ENCODE measurements at regions not wholly inside any gene's neighbourhood (a gene's known extent, or its start where the extent isn't known, plus 50 kb on each side); places are given as distances from the start of the nearest gene placed in this dataset.

GRCh38 chr2:37809931-37810570 lies 115.0 kb upstream of the RMDN2 start:
- DNase-seq = no peak

- DNase-seq = no peak
Observed at GRCh38 chr2:37812414-37812813, 112.7 kb upstream of the RMDN2 start.

- no peak for DNase-seq
Observed at GRCh38 chr2:37812941-37813730, 112.0 kb upstream of the RMDN2 start.

- no peak for DNase-seq
Observed at GRCh38 chr2:37816036-37816435, 109.1 kb upstream of the RMDN2 start.

- no peak for DNase-seq
Observed at GRCh38 chr2:37816686-37817085, 108.4 kb upstream of the RMDN2 start.

- no peak for DNase-seq
Observed at GRCh38 chr2:37819186-37819585, 105.9 kb upstream of the RMDN2 start.

GRCh38 chr2:37820471-37820986 lies 104.6 kb upstream of the RMDN2 start:
- DNase-seq = no peak

- DNase-seq = no peak
Observed at GRCh38 chr2:37825586-37825985, 99.5 kb upstream of the RMDN2 start.

- no peak for DNase-seq
Observed at GRCh38 chr2:37826611-37827010, 98.5 kb upstream of the RMDN2 start.

GRCh38 chr2:37827455-37827854 lies 97.6 kb upstream of the RMDN2 start:
- no peak for DNase-seq

- no peak for DNase-seq
Observed at GRCh38 chr2:37827911-37828511, 97.1 kb upstream of the RMDN2 start.

- DNase-seq = no peak
Observed at GRCh38 chr2:37829202-37829601, 95.9 kb upstream of the RMDN2 start.

- DNase-seq = no peak
Observed at GRCh38 chr2:37829616-37830395, 95.3 kb upstream of the RMDN2 start.

GRCh38 chr2:37830636-37831035 lies 94.5 kb upstream of the RMDN2 start:
- DNase-seq = no peak

- no peak for DNase-seq
Observed at GRCh38 chr2:37831081-37831780, 93.9 kb upstream of the RMDN2 start.

- DNase-seq = peak; percentile 16
Observed at GRCh38 chr2:37832590-37833197, 92.4 kb upstream of the RMDN2 start.

GRCh38 chr2:37833423-37833822 lies 91.7 kb upstream of the RMDN2 start:
- no peak for DNase-seq

GRCh38 chr2:37836270-37836669 lies 88.8 kb upstream of the RMDN2 start:
- DNase-seq = no peak

- DNase-seq = no peak
Observed at GRCh38 chr2:37836711-37837110, 88.4 kb upstream of the RMDN2 start.

- DNase-seq = no peak
Observed at GRCh38 chr2:37837628-37838328, 87.3 kb upstream of the RMDN2 start.

GRCh38 chr2:37838541-37839167 lies 86.4 kb upstream of the RMDN2 start:
- no peak for DNase-seq
